Fibroblast of villous mesenchyme (primary cell): ENCODE measurements at regions not wholly inside any gene's neighbourhood (a gene's known extent, or its start where the extent isn't known, plus 50 kb on each side); places are given as distances from the start of the nearest gene placed in this dataset.
"Not testable (repeated sequence)": the region's sequence is repeated elsewhere in the genome, so short reads cannot be mapped to it uniquely, and the experiment has no call there.

Experiments used
- DNase-seq: peaks from one replicate; pipeline ENCODE4 v3.0.0-alpha.2; 2010; ENCODE audit warnings: low read depth
- H3K4me3 ChIP-seq: 2 replicates; pipeline ENCODE4 v1.5.1; 2011; ENCODE audit warnings: low read depth, mild to moderate bottlenecking, low read length
- CTCF ChIP-seq: IDR thresholded peaks from 2 replicates; pipeline ENCODE4 v1.5.1; 2012; ENCODE audit warnings: low read depth, mild to moderate bottlenecking, low read length; ENCODE audit not compliant: insufficient read depth

DNA sequence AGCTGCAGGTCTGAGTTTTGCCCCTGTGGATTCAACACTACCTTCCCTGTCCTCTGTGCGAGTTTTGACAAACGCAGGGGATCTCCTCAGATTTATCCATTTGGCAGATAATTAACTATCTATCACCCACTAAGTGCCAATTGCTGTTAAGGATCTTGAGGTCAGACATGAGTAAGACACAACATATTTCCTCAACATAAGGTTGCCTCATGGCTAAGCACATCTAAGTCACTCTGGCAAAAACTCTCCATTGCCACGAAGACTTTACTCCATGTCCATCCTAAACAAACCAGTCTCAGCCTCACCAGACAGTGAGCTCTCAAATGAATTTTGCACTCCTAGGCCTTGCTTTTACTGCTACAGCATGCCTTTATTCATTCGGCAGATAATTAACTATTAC is 408.4 kb downstream of the MAFB start:
- TF ChIP-seq CTCF, result no peak
- H3K4me3 ChIP-seq, result no peak overlapping the region
- no peak for DNase-seq

DNA sequence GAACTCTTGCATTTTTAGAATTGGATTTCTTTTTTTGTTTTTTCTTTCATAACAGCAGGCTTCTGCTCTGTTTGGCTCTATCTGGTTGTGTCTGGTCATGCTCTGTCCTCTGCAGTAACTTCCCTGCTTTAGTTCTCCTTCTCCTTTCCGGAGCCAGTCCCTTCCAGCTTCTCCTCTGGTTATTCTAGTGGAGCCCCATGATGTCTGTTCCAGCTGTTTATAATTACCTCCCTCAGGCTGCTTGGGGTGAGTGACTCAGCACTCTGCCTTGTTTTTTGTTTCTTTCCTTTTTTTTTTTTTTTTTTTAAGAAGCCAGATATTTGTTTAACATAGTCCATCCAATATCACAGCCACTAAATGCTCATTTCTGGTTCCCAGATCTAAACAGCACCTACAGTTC is 409.6 kb downstream of the MAFB start:
- H3K4me3 ChIP-seq, result no peak overlapping the region
- no peak for TF ChIP-seq CTCF
- peak; percentile 86 for DNase-seq

DNA sequence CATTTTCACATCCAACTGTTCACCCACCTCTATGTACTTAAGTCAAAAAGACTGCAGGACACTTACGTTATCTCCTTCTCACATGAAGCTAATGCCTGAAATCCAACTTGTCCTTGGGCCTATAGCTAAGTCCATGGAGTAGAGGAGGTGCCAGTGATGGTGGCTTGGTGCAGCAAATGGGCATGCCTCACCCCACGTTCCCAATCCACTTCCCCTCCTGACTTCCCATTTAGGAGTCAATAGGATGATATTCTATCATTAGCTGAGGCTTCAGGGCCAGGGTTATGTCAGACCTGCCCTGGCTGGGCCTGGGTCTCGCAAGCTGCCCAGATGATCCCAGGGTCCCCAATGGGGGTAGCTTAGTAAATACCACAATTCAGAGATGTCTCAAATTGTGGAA is 410.4 kb downstream of the MAFB start:
- no peak overlapping the region for H3K4me3 ChIP-seq
- no peak for DNase-seq
- TF ChIP-seq CTCF, result no peak

GRCh38 chr20:40276301-40276700 is 412.7 kb downstream of the MAFB start:
- TF ChIP-seq CTCF, result no peak
- no peak for DNase-seq
- no peak overlapping the region for H3K4me3 ChIP-seq

- H3K4me3 ChIP-seq, result no peak overlapping the region
- no peak for DNase-seq
- no peak for TF ChIP-seq CTCF
Observed at GRCh38 chr20:40275738-40276137, 413.3 kb downstream of the MAFB start.

- no peak overlapping the region for H3K4me3 ChIP-seq
- no peak for TF ChIP-seq CTCF
- no peak for DNase-seq
Observed at GRCh38 chr20:40274912-40275533, 414.0 kb downstream of the MAFB start.

DNA sequence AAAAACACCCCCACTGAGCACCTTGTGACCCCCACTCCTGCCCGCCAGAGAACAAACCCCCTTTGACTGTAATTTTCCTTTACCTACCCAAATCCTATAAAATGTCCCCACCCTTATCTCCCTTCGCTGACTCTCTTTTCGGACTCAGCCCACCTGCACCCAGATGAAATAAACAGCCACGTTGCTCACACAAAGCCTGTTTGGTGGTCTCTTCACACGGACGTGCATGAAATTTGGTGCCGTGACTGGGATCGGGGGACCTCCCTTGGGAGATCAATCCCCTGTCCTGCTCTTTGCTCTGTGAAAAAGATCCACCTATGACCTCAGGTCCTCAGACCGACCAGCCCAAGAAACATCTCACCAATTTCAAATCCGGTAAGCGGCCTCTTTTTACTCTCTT is 419.8 kb downstream of the MAFB start:
- H3K4me3 ChIP-seq, DNase-seq: not testable (repeated sequence)
